ENCODE measurements at regions not wholly inside any gene's neighbourhood (a gene's known extent, or its start where the extent isn't known, plus 50 kb on each side); places are given as distances from the start of the nearest gene placed in this dataset.
A peak's percentile ranks its signal among the peaks of the same experiment; 100 is the strongest.

DNA sequence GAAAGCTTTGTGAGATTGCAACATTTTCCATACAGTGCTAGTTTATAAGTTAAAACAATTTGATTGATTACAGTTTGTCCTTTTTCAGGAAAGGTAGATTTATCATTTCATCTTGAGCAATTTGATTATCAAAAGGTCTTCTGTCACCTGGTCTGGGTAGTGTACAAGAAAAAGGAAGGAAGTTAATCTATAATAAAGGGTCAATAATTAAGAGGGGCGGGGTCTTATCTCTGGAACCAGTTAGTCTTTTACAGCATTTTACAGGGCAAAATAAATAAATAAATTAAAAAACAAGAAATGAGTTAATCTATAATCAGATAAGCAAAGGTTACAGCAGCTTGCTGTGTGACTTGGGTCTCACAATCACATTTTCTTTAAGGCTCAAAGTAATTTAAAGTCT is 277.8 kb upstream of the GYPC start:
- no peak for TF ChIP-seq EZH2 (IDR thresholded peaks at IDR 0.05; ENCODE audit: low read depth)
- TF ChIP-seq, protein P1, sequence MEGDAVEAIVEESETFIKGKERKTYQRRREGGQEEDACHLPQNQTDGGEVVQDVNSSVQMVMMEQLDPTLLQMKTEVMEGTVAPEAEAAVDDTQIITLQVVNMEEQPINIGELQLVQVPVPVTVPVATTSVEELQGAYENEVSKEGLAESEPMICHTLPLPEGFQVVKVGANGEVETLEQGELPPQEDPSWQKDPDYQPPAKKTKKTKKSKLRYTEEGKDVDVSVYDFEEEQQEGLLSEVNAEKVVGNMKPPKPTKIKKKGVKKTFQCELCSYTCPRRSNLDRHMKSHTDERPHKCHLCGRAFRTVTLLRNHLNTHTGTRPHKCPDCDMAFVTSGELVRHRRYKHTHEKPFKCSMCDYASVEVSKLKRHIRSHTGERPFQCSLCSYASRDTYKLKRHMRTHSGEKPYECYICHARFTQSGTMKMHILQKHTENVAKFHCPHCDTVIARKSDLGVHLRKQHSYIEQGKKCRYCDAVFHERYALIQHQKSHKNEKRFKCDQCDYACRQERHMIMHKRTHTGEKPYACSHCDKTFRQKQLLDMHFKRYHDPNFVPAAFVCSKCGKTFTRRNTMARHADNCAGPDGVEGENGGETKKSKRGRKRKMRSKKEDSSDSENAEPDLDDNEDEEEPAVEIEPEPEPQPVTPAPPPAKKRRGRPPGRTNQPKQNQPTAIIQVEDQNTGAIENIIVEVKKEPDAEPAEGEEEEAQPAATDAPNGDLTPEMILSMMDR (conservative IDR thresholded peaks at IDR 0.05): no peak
- intact Hi-C loops (cut with micrococcal nuclease; ENCODE audit: unreplicated experiment): no loop called here
- no peak for DNase-seq

DNA sequence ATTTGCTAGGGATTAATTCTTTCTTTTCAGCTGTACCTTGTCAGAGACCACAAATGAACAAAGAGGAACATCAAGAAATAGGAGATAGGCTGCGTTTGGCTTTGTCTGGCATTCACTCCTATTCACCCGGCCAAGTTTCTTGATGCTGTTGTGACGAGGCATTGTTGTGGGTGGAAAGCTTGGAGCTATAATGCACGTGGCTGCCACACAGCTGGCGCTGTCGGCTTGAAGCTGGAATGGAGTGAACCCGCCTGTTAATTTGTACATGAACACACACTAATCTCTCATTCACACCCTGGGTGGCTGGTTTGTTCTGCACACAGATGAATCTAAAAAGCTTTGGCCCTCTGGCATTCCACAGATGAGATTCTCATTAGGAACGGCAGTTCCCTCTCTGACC is 274.9 kb upstream of the GYPC start:
- ChIA-PET CTCF (no interaction called here), POLR2A (ENCODE audit: unreplicated experiment) (no interaction called here)
- H3K79me2 ChIP-seq (ENCODE audit: low read depth): no peaks in the 10 kb centered on the region
- peak in 1 of 2 experiments; percentile 10 for DNase-seq
- no peak for TF ChIP-seq EZH2 (IDR thresholded peaks at IDR 0.05; ENCODE audit: low read depth)
- TF ChIP-seq, protein P1 (conservative IDR thresholded peaks at IDR 0.05): no peak
- intact Hi-C loops (cut with micrococcal nuclease; ENCODE audit: unreplicated experiment): no loop called here
- no peaks in the 10 kb centered on the region for H3K27me3 ChIP-seq (ENCODE audit: insufficient read depth, low read depth)
- H3F3A ChIP-seq (ENCODE audit: insufficient read depth, low read depth): no peaks in the 10 kb centered on the region
- H3K4me3 ChIP-seq: no peak overlapping the region
- H3K4me2 ChIP-seq: no peak overlapping the region
- H3K27ac ChIP-seq: no peak overlapping the region
- H4K20me1 ChIP-seq (ENCODE audit: insufficient read depth): no peaks in the 10 kb centered on the region
- H3K4me1 ChIP-seq (replicated peaks; ENCODE audit: insufficient read depth): no peaks in the 10 kb centered on the region
- no peaks in the 10 kb centered on the region for H3K36me3 ChIP-seq (ENCODE audit: low read depth)
- H3K9me2 ChIP-seq (ENCODE audit: insufficient read depth): no peaks in the 10 kb centered on the region
- no peak overlapping the region for H2AFZ ChIP-seq
- no TSS peak for BruUV-seq (replicated peaks)
- H3K9me3 ChIP-seq (ENCODE audit: insufficient read depth, low read depth): no peaks in the 10 kb centered on the region

More for the DNA sequence above, 277.8 kb upstream of the GYPC start:
- no TSS peak for BruUV-seq (replicated peaks)
- Histone ChIP-seq H3K9me3 (ENCODE audit: insufficient read depth, low read depth) (no peaks in the 10 kb centered on the region), H2AFZ (no peak overlapping the region), H3K36me3 (ENCODE audit: low read depth) (no peaks in the 10 kb centered on the region), H3K27ac (no peak overlapping the region), H3K4me1 (replicated peaks; ENCODE audit: insufficient read depth) (no peaks in the 10 kb centered on the region), H3K4me3 (no peak overlapping the region), H3K9me2 (ENCODE audit: insufficient read depth) (no peaks in the 10 kb centered on the region), H3K27me3 (ENCODE audit: insufficient read depth, low read depth) (no peaks in the 10 kb centered on the region), H3K79me2 (ENCODE audit: low read depth) (no peaks in the 10 kb centered on the region), H3F3A (ENCODE audit: insufficient read depth, low read depth) (no peaks in the 10 kb centered on the region), H4K20me1 (ENCODE audit: insufficient read depth) (no peaks in the 10 kb centered on the region), H3K4me2 (no peak overlapping the region)
- CTCF ChIA-PET: no interaction called here
- POLR2A ChIA-PET (ENCODE audit: unreplicated experiment): interaction anchor here (0.7 kb wide), 1 partner anchor 150 kb away, joined by 3 read pairs; no protein-coding TSS in a partner anchor

DNA sequence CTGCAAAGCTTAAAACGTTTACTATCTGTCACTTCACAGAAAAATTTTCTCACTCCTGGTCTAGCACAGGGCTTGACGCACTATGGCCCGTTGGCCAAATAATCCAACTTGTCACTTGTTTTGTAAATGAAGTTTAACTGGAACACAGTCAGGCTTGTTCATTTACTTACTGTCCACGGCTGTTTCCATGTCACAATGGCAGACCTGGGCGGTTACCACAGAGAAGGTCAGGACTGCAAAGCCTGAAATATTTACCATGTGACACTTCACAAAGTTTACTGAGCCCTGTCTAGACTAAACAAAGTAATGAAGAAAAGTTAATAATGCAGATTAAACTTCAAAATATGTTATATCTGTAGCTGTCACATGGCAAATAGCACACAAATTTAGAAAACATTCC is 273.0 kb upstream of the GYPC start:
- Histone ChIP-seq H3K36me3 (ENCODE audit: low read depth) (no peaks in the 10 kb centered on the region), H3K4me3 (no peak overlapping the region), H3K79me2 (ENCODE audit: low read depth) (no peaks in the 10 kb centered on the region), H3K4me1 (replicated peaks; ENCODE audit: insufficient read depth) (no peaks in the 10 kb centered on the region), H4K20me1 (ENCODE audit: insufficient read depth) (no peaks in the 10 kb centered on the region), H2AFZ (no peak overlapping the region), H3K27me3 (ENCODE audit: insufficient read depth, low read depth) (no peaks in the 10 kb centered on the region), H3K9me3 (ENCODE audit: insufficient read depth, low read depth) (no peaks in the 10 kb centered on the region), H3K27ac (no peak overlapping the region), H3K9me2 (ENCODE audit: insufficient read depth) (no peaks in the 10 kb centered on the region), H3F3A (ENCODE audit: insufficient read depth, low read depth) (no peaks in the 10 kb centered on the region), H3K4me2 (no peak overlapping the region)
- ChIA-PET POLR2A (ENCODE audit: unreplicated experiment) (no interaction called here), CTCF (no interaction called here)
- DNase-seq: peak in 1 of 2 experiments; percentile 28
- no peak for TF ChIP-seq EZH2 (IDR thresholded peaks at IDR 0.05; ENCODE audit: low read depth)
- intact Hi-C loops (cut with micrococcal nuclease; ENCODE audit: unreplicated experiment): no loop called here
- no TSS peak for BruUV-seq (replicated peaks)

DNA sequence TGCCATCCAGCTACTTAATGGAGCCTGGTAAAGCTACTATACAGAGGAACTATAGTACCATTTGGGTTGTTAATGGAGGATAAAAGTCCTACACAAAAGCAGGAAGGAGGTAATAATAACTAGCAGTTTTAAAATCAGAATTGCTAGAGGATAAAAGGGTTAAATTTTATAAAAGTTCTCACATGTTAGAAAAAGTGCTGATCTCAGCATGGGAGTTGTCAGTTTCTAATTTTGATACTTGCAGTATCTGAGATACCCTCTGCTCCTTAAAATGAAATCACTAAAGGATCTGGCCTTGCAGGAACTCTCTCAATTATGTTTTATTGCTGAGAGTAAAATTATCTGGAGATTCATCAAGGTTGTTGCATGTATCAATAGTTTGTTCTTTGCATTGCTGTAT is 272.2 kb upstream of the GYPC start:
- Histone ChIP-seq H2AFZ (no peak overlapping the region), H3K9me3 (ENCODE audit: insufficient read depth, low read depth) (no peaks in the 10 kb centered on the region), H3K36me3 (ENCODE audit: low read depth) (no peaks in the 10 kb centered on the region), H3F3A (ENCODE audit: insufficient read depth, low read depth) (no peaks in the 10 kb centered on the region), H3K9me2 (ENCODE audit: insufficient read depth) (no peaks in the 10 kb centered on the region), H3K4me1 (replicated peaks; ENCODE audit: insufficient read depth) (no peaks in the 10 kb centered on the region), H3K27ac (no peak overlapping the region), H3K4me2 (no peak overlapping the region), H3K4me3 (no peak overlapping the region), H3K27me3 (ENCODE audit: insufficient read depth, low read depth) (no peaks in the 10 kb centered on the region), H3K79me2 (ENCODE audit: low read depth) (no peaks in the 10 kb centered on the region), H4K20me1 (ENCODE audit: insufficient read depth) (no peaks in the 10 kb centered on the region)
- TF ChIP-seq, protein P1 (conservative IDR thresholded peaks at IDR 0.05): no peak
- no peak for TF ChIP-seq EZH2 (IDR thresholded peaks at IDR 0.05; ENCODE audit: low read depth)
- POLR2A ChIA-PET (ENCODE audit: unreplicated experiment): no interaction called here
- CTCF ChIA-PET: no interaction called here
- no peak for DNase-seq
- intact Hi-C loops (cut with micrococcal nuclease; ENCODE audit: unreplicated experiment): no loop called here
- no TSS peak for BruUV-seq (replicated peaks)

Data from PC-9 (cell line).